Stimulated activated CD4-positive, alpha-beta T cell treated with anti-CD3 and anti-CD28 coated beads, TNF-alpha, amount 100 ng/mL, for 48 hours (primary cell): ENCODE measurements at regions not wholly inside any gene's neighbourhood (a gene's known extent, or its start where the extent isn't known, plus 50 kb on each side); places are given as distances from the start of the nearest gene placed in this dataset.

Experiments
- DNase-seq, 3 donors: peaks; one replicate each; pipeline ENCODE4 v3.0.0-alpha.2; 2020; ENCODE audit warnings: low read depth in 3 of 3

- DNase-seq: no peak
These were observed 358.9 kb upstream of the ARID1B start for GRCh38 chr6:156418253-156418652.

- DNase-seq: no peak
These were observed 360.8 kb upstream of the ARID1B start for GRCh38 chr6:156416391-156416790.

GRCh38 chr6:156413154-156413553, 364.0 kb upstream of the ARID1B start:
- no peak for DNase-seq

GRCh38 chr6:156410649-156411048, 366.5 kb upstream of the ARID1B start:
- DNase-seq: no peak

- DNase-seq: no peak
These were observed 368.5 kb upstream of the ARID1B start for GRCh38 chr6:156408655-156409054.

GRCh38 chr6:156407334-156407733, 369.8 kb upstream of the ARID1B start:
- no peak for DNase-seq

DNA sequence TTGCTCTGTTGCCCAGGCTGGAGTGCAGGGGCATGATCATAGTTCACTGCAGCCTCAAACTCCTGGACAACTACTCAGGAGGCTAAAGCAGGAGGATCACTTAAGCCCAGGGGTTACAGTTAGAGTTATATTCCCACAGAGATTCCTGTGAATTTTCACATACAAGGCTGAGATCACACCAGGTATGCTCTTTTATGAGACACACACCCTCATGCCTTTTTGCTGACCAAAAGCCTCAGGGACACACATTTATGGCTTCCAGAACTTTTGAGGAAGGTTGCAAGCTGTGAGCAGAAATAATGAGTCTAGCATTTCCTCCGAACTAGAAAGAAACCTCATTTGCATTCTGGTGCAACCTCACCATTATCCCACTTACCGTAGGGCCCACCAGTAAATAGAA, 370.5 kb upstream of the ARID1B start:
- no peak for DNase-seq

- no peak for DNase-seq
These were observed 371.1 kb upstream of the ARID1B start for GRCh38 chr6:156406099-156406498.

DNA sequence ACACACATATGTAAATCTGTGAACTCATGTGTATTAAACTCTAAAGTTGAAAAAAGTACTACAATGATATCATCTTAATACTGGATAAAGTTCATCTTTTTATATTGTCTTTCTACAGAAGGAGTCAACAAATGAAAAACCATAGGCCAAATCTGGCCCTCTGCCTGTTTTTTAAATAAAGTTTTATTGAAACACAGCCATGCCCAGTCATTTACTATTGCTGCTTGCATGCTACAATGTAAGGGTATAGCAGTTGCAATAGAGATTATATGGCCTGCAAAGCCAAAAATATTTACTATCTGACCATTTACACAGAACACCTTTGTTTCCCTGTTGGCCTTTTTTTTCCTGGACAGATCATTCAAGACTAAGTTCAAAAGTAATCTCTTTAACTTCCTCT, 374.6 kb upstream of the ARID1B start:
- DNase-seq: no peak

GRCh38 chr6:156402227-156402626, 375.0 kb upstream of the ARID1B start:
- no peak for DNase-seq

DNA sequence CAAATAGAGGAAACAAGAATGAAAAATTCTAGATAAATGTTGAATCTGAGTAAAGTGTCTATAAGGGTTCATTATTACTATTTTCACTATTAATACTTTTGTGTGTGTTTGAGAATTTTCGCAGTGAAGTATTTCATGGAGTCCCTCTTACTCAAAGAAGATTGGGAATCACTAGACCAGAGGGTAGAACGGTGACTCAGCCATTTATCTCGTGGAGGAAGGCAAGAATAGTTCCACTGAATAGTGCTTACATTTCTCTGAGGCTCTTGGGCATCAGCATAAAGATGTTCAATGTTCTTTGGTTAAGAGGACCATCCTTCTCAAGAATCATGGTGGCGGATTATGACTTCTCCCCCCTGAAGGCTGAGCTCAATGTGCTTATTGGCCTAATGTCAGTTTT, 376.7 kb upstream of the ARID1B start:
- no peak for DNase-seq

- DNase-seq: no peak
These were observed 378.2 kb upstream of the ARID1B start for GRCh38 chr6:156398966-156399365.

- DNase-seq: no peak
These were observed 378.8 kb upstream of the ARID1B start for GRCh38 chr6:156398371-156398770.

DNA sequence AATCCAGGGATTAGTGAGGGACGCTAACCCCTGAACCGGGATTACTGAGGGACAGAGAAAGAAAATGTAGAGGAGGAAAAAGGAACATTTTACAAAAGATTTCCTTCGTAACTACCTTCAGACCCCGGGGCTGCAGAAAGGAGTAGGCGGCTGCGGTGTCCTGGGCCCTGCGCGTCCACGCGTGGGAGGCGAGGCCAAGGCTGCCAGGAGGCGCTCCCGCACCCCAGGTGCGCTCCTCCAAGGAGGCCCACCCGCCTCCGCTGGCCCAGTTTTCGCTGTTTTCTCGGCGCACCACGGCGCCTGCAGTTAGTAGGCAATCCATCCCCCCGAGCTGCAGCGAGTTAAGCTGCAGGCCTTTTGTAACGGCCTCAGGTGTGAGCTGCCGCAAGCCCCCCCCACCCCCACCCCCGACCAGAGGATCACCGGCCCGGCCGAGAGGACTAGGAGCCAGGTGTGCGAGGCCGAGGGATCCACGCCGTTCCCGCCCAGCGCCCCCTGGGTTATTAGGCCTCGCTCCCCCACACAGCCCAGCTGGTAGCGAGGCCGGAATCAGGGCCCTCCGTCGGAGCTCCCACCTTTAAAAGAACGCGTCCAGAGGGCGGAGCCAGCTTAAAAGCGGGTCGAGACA, 380.3 kb upstream of the ARID1B start:
- DNase-seq: no peak

DNA sequence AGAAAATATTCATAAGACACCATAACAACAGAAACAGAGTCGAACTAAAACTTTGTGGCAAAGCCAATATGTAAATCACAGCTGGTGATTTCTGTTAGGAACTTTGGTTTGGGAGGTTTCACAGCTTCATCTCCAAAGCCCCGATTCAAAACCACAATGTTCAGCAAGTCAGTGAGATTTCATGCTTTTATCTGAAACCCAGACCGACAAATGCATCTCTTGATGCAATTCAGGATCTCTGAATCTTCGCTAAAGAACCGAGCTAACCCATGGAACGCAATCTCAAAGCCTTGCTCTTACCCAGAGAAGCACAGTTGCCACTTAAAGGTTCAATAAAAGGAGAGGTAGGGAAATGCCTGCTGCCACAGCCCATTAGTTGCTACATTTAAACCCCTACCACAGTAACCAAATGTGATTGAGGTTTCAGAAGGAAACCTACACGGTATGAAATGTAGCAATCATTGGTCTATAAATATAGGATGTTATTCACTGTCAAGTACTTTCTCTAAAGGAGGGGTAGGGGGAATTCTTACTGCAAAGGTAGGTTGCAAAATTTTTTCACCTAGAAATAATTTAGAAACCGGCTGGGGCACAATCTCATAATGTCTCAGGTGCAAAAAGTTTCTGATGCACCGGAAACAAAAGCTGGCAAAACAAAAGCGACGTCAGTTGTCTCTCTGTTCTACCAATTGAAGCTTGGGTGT, 381.0 kb upstream of the ARID1B start:
- DNase-seq: no peak

- DNase-seq: peak in 1 of 3 donors; percentile 32
These were observed 381.9 kb upstream of the ARID1B start for GRCh38 chr6:156395276-156395675.

DNA sequence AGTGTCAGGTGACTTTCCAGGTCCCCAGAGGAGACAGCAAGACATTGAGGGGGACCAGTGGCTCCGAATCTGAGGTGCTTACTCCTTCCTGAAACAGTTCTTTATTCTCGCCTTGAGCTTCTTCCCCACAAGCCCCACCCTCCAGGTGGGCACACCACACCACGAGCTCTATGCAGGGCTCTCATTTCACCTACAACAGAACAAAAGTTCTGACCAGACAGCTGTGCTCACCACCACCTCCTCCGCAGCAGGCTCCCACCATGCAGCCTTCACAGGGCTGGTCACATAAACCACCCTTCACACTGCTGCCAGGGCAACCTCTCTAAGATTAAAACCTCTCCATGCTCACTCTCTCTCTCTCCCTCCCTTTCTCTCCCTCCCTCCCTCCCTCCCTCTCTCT, 384.5 kb upstream of the ARID1B start:
- no peak for DNase-seq

DNA sequence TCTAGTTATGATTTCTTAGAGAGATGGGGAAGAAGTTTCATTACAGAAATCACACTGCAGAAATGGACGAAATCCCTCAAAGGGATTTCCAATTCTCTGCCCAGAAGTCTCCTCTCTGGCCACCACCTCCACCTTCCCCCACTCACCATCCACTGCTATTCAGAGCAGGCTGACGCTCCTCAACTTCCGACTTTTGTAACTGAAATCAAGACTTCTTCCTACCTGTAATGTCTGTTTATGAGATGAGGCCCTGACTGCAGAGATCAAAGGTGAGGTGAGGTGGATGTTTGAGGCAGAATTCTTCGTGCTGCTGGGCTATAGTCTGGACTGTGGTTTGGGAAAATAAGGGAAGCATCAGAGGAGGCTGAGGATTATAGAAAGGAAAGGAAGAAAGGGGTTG, 385.2 kb upstream of the ARID1B start:
- DNase-seq: no peak

DNA sequence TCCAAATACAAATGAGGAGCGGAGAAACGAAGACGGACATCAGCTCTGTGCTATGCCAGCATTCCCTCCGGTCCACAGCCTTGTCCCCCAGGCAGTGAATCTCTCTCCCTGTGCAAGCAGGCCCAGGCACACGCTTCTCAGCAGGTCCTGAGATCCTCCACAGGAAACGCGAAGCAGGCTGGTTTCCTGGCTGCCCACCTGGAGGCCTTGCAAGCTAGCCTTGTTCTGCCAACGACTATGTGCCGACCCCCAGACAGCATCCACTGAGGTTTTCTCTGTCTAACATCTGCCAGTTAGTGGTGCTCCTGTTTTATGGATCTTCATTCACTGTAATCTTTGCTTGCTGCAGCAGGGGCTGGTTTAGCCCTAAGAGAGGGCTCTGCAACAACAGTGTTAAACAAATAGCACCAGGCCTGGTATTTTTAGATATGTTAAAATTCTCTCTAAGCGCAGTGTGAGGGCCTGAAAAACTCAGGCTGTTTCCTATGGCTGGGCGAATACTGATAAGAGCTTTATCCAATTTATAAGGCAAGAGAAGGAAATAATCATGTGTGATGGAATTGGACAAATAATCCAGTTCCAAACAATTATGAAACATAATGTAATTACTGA, 386.0 kb upstream of the ARID1B start:
- DNase-seq: no peak

DNA sequence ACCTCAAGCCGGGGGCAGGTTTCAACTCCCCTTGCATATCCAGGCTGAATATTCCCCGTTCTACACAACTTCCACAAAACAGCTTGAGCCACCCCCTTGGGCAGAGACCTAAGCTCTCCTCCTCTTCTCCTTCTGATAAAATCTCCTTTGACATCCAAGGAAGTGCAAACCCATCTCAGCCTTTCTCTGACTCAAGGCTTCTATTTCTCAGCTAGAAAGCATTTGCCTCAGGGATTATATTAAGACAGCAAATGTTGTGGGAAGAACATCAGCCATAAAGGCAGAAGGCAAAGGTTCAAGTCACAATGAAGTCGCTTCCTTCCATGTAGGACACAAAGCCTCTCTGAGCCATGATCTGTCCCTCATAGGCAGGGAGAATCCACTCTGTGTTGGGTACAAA, 386.6 kb upstream of the ARID1B start:
- no peak for DNase-seq

- DNase-seq: no peak
These were observed 387.9 kb upstream of the ARID1B start for GRCh38 chr6:156389296-156389695.

GRCh38 chr6:156387472-156387871, 389.7 kb upstream of the ARID1B start:
- DNase-seq: no peak

GRCh38 chr6:156383059-156383458, 394.1 kb upstream of the ARID1B start:
- DNase-seq: no peak
